Fibroblast of lung (primary cell): ENCODE measurements at regions not wholly inside any gene's neighbourhood (a gene's known extent, or its start where the extent isn't known, plus 50 kb on each side); places are given as distances from the start of the nearest gene placed in this dataset.

Experiments
- CTCF ChIP-seq, 2 donors: IDR thresholded peaks in 1 of 2; conservative IDR thresholded peaks in 1 of 2; 1 replicate in 1 of 2; 2 replicates in 1 of 2; pipeline ENCODE4 v1.5.1; 2011 to 2012; ENCODE audit warnings: low read length in 2 of 2, control low read depth in 1 of 2, inconsistent platforms in 1 of 2, low read depth in 1 of 2, mild to moderate bottlenecking in 1 of 2
- EZH2 ChIP-seq: IDR thresholded peaks from 2 replicates; pipeline ENCODE4 v1.5.1; 2012; ENCODE audit warnings: low read length, control low read depth, mild to moderate bottlenecking; ENCODE audit errors: missing control alignments

- TF ChIP-seq CTCF (conservative IDR thresholded peaks at IDR 0.05 in 1 of 2, IDR thresholded peaks at IDR 0.05 in 1 of 2; ENCODE audit: low read depth in 1 of 2, low read length in 2 of 2) = no peak
- TF ChIP-seq EZH2 = no peak
These were observed 453.3 kb downstream of the NUF2 start for GRCh38 chr1:163774978-163775620.
